ELF-1 (cell line): ENCODE measurements at regions not wholly inside any gene's neighbourhood (a gene's known extent, or its start where the extent isn't known, plus 50 kb on each side); places are given as distances from the start of the nearest gene placed in this dataset.
"Not testable (repeated sequence)": the region's sequence is repeated elsewhere in the genome, so short reads cannot be mapped to it uniquely, and the experiment has no call there.

Experiments
- DNase-seq: peaks from one replicate; pipeline ENCODE4 v3.0.0-alpha.2; 2016; ENCODE audit warnings: low read depth, low spot score

DNA sequence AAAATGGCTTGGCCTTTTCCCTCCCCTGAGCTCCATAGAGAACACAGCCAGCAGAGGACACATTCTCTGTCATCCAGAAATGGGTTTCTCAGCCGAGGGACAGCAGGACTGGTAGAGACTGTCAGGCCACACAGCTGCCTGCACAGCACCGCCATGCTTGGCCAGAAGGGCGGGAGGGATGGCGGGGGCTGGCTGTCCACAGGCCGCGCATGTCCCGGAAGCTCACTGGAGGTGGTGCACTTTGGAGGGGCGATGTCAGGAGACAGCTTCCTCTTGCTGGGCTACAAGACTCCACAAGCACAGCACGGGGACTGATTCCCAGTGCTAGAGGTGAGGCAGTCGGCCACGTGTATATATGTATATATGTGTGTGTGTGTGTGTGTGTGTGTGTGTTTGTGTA is 125.3 kb downstream of the GOLGA6L4 start:
- not testable (repeated sequence) for DNase-seq

DNA sequence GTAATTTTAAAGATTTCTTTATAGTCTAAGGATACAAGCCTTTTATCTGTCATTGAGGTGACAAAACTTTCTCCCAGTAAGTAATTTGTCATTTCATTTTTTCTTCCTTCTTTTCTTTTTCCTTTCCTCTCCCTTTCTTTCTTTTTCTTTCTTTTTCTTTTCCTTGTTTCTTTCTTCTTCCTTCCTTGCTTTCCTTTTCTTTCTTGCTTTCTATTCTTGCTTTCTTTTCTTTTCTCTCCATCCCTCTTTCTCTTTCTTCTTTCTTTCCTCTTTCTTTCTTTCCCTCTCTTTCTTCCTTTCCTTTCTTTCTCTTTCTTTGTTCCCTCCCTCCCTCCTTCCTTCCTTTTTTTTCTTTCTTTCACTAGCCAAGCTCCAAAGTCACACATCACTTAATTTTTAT is 148.8 kb downstream of the GOLGA6L4 start:
- not testable (repeated sequence) for DNase-seq

- no peak for DNase-seq
Observed at GRCh38 chr15:84387086-84387485, 151.5 kb downstream of the GOLGA6L4 start.

DNA sequence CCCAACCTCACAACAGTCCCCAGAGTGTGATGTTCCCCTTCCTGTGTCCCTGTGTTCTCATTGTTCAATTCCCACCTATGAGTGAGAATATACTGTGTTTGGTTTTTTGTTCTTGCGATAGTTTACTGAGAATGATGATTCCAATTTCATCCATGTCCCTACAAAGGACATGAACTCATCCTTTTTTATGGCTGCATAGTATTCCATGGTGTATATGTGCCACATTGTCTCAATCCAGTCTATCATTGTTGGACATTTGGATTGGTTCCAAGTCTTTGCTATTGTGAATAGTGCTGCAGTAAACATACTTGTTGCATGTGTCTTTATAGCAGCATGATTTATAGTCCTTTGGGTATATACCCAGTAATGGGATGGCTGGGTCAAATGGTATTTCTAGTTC is 152.6 kb downstream of the GOLGA6L4 start:
- DNase-seq, result not testable (repeated sequence)

- DNase-seq, result not testable (repeated sequence)
Observed at GRCh38 chr15:84388638-84389037, 153.1 kb downstream of the GOLGA6L4 start.

- not testable (repeated sequence) for DNase-seq
Observed at GRCh38 chr15:84390324-84390723, 154.8 kb downstream of the GOLGA6L4 start.

DNA sequence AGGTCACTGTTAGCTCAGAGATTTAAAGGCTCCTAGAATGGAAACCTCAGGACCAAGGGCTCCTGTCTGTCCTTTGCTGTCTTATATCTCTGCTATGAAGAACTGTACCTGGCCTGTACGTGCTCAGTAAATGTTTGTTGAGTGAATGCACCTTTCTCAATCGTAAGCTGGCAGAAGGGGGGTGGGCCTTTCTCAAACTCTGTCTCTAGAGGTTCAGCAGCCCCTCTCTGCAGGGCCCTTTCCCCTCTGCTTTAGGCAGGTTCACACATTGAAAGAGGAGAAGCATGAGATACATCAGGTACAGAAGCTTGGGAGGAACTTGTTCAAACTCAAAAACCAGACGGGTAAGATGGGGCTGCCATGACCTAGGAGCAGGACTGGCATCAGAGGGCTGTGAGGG is 155.6 kb downstream of the GOLGA6L4 start:
- no peak for DNase-seq

DNA sequence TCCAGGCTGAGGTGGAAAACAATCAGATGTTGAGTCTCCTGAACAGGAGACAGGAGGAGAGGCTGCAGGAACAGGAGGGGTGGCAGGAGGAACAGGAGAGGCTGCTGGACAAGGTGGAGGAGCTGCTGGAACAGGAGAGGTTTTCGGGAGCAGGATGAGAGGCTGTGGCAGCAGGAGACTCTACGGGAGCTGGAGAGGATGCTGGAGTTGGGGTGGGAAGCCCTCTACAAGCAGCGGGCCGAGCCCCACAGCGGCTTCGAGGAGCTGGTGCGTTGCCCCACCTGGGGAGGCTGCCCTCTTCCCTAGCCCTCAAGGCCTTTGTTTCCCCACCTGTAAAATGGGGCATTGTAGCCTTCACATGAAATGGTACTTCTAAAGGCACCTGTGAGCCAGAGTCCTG is 156.4 kb downstream of the GOLGA6L4 start:
- DNase-seq, result not testable (repeated sequence)

- not testable (repeated sequence) for DNase-seq
Observed at GRCh38 chr15:84393386-84393936, 157.9 kb downstream of the GOLGA6L4 start.

- DNase-seq, result not testable (repeated sequence)
Observed at GRCh38 chr15:84393966-84394365, 158.4 kb downstream of the GOLGA6L4 start.

DNA sequence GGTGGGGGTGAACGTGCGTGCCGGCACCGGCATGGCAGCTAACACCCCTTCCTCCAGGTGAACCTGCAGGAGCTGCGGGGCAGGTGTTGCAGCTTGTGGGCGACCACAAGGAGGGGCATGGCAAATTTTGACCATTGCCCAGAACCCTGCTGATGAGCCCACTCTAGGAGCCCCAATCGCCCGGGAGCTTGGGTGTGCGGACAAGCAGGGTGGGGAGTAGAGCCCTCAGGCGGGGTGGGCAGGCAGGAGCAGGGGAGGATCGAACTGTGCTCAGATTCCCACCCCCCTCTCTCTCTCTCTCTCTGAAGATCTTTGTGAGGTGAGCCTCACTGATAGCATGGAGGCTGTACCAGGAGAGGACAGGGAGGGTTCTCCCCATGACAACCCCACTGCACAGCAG is 159.8 kb downstream of the GOLGA6L4 start:
- DNase-seq, result not testable (repeated sequence)

- not testable (repeated sequence) for DNase-seq
Observed at GRCh38 chr15:84395881-84396280, 160.3 kb downstream of the GOLGA6L4 start.

GRCh38 chr15:84397066-84397465 is 161.5 kb downstream of the GOLGA6L4 start:
- DNase-seq, result not testable (repeated sequence)

DNA sequence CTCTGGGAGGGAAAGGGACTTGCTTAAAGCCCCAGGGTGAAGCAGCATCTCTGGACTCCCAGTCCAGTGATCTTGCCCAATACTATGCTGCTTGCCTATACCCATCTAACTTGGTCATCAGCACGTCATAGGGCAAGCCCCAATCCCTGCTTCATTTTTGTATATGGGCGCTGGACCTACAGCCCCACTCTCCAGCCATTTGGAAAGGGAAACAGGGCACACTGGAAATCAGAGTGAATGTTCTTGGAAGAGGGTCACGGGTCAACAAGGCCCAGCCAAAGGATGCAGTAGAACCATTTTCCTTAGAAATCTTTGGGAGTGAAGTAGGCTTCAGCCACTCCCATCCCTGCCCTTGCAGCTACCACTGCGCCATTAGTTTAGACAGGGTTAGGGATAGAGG is 162.5 kb downstream of the GOLGA6L4 start:
- DNase-seq, result not testable (repeated sequence)

DNA sequence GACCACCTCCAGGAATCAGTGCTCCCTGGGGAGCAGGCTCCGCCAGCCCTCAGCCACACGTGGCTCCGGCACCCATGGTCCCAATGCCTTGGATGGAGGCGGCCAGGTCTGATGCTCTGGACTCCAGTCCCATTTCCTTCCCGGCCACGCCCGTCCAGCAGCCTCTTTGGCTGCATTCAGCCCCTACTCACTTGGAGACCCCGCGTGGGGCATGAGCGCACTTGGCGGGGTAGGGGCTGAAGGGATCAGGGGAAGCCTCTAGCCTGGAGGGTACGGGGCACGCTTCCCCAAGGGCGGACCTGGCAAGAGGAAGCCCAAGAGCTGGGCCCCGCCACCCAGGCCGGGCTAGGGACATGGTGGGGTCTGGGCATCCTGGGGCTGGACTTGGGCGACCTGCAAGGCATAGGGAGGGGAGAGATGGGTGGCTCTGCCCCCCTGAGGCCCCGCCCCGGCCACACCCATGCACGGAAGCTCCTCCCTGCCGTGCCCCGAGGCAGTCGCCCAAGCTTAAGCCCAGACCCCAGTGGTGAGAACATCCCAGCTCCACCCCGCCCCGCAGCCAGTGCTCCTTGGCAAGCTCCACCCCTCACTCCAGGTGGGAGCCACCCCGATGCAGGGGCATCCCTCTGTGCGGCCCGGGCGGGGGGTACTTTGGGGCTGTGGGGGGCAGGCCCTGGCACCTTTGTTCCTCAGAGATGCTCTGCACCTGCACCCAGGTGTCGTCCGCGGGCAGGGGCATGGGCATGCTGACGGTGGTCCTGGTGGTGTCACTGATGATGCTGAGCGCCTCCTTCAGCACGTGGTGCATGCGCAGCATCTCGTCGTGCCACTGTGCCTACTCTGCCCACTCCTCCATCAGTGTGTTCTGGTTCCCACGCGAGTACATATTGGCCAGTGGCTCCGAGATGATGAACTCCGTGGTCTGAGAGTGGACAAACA is 163.5 kb downstream of the GOLGA6L4 start:
- peak; percentile 21 for DNase-seq

- DNase-seq, result no peak
Observed at GRCh38 chr15:84400017-84400740, 164.6 kb downstream of the GOLGA6L4 start.

DNA sequence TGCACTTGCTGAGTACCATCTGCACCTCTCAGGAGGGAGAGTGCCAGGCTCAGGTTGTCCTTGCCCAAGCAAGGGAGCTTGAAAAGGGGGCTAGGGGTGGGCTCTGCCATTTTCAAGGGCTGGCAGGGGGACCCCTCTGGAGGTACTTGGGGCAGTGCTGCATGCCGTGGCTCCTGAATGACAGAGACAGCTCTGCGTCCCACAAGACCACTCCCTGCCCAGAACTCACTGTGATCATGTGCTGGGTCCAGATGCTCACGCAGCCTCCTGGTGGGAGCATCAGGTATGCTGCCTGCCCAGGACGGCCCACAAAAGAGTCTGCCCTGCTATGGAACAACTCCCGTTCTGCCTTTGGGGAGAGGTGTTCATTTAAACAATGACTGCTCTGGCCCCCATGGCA is 165.2 kb downstream of the GOLGA6L4 start:
- peak; percentile 7 for DNase-seq

DNA sequence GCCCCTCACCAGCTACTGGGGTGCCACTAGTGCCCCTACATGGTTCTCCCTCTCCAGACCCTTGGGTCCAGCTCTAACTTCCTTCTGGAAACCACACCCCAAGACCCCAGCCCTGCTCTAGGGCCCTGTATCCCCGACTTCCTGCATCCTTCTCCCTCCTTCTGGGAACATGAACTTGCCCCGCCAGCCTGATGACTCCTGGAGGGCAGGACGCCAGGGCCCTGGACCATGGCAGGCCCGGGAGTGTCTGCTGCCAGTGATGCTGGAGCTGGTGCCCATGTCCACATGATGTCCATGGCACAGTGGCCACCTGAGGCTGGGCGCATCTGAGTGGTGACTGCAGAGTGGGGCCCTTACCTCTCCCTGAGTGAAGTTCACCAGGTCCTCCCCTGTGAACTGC is 165.9 kb downstream of the GOLGA6L4 start:
- not testable (repeated sequence) for DNase-seq

DNA sequence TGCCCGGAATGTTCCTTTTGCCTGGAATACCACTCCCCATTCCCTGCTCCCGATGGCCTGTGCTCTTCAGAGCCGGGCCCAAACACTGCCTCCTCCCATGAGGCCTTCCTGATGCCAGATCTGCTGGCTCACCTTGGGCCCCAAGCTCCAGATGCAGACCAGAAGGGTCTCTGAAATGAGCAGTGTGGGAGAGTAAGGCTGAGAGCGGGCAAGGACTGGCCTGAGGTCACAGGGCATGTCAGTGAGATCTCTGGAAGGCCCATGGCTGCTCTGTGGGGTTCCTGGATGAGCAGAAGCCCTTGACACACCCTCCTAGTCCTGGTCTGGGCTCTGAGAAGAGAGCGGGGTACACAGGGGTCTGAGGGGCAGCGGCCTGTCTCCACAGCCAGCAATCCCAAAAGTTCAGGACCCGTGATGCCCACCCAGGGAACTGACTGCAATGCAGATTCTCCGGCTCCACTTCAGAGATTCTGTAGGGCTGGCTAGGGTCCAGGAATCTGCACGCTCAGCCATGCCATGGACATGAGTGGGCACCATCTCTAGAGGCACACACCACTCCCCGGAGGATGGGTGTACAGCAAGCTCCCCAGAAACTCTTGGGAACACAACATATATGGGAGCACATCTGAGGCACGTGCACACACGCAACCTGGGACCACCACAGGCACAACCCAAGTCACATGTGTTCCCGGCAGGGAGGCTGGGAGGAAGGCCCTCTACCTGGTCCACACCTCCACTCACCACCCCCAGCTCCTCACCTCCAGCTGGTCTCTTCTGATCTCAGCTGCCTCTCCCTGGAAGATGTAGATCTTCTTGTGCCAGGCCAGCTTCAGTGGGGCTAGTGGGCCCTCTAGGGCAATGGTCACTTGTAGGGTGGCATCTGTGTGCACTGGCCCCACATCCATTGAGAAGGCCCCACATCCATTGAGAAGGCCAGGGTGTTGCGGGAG is 166.6 kb downstream of the GOLGA6L4 start:
- DNase-seq, result not testable (repeated sequence)

DNA sequence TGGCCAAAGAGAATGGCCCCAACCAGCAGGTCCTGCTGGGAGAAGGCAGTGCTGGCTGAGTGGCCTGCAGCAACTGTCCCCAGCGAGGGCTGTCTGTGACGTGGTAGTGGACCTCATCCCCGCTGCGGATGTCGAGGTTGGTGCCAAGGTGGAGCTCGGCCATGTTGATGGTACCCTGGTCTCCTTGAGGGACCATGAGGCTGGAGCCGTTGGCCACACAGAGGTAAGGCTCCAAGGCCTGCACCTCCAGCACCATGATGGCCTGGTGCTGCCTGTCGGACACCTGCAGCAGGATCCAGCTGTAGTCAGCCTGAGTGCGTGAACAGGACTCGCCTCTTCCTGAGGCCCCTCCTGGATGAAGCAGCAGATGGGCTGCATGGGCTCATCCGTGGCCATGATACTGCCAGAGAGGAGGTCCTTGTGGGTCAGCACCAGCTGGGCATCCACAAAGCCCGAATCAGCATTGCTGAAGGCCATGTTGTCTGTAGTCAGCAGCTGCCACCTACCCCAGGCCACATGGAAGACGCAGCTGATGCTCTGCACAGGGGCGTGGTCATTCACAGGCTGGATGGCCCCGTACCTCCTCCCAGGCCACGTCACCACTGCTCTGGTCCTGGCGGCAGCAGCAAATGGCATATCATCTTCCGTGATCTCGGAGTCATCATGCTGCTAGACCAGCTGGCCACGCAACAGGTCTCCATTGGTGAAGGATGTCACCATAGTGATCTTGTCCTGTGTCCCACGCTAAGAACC is 167.5 kb downstream of the GOLGA6L4 start:
- no peak for DNase-seq
